ENCODE measurements at regions not wholly inside any gene's neighbourhood (a gene's known extent, or its start where the extent isn't known, plus 50 kb on each side); places are given as distances from the start of the nearest gene placed in this dataset.

DNA sequence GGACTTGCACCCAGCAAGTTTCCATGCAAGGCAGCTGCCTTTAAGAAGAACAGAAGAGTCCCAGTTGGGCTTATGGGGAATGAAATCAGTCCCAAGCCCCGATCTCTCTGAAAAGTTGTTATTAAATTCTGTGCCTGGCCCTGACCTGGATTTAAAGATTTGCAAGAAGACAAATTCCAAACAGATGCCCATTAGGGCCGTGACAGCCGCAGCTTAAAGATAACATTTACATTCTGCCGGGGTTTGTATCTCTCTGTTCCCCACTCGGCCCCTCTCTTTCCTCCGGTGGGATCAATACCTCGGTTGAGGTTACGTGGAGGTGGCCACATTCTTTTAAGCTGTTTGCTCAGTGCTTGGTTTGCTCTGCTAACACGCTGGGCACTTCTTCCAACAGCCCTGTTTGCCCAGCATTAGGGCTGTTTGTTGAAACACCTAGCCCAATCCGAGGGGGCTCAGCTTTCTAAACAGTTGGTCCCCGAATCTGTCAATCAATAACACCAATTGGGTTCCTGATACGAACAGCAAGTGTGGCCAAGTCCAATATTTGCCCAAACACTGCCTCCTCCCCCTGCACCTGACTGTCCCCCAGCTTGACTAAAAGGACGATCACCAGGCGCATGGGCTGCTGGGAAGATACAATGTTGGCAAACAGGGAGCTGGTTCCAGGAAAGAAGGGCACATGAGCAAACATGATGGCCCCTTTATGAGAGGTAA, 108.6 kb downstream of the RPLP1 start:
- no peaks in the 10 kb centered on the region for H3K36me3 ChIP-seq (ENCODE audit: control insufficient read depth in 4 of 4, insufficient read depth in 3 of 4, low read depth in 1 of 4, low read length in 3 of 4)
- peak overlapping the region in 2 of 3 donors; percentile 14 to 42 for H3K4me3 ChIP-seq (ENCODE audit: low read depth in 1 of 3, low read length in 3 of 3)
- peak; percentile 26 for TF ChIP-seq NR2F2 (IDR thresholded peaks at IDR 0.05)
- TF ChIP-seq EGR1 (IDR thresholded peaks at IDR 0.05; ENCODE audit: low read depth in 2 of 2), result peak in 1 of 2 donors; percentile 40
- peak; percentile 31 for TF ChIP-seq HNF4G (IDR thresholded peaks at IDR 0.05)
- TF ChIP-seq REST (IDR thresholded peaks at IDR 0.05), result peak; percentile 80
- TF ChIP-seq MAX (IDR thresholded peaks at IDR 0.05), result peak; percentile 88
- TF ChIP-seq GABPA (IDR thresholded peaks at IDR 0.05 in 1 of 2, conservative IDR thresholded peaks at IDR 0.05 in 1 of 2), result peak in 1 of 2 donors; percentile 31
- TF ChIP-seq SP1 (IDR thresholded peaks at IDR 0.05), result peak; percentile 90
- peak; percentile 35 to 83 for TF ChIP-seq JUND (IDR thresholded peaks at IDR 0.05)
- TF ChIP-seq FOXA1 (IDR thresholded peaks at IDR 0.05), result peak; percentile 93
- peak; percentile 91 for TF ChIP-seq ZBTB33 (IDR thresholded peaks at IDR 0.05)
- TF ChIP-seq, protein P1, sequence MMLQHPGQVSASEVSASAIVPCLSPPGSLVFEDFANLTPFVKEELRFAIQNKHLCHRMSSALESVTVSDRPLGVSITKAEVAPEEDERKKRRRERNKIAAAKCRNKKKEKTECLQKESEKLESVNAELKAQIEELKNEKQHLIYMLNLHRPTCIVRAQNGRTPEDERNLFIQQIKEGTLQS (IDR thresholded peaks at IDR 0.05), result no peak
- peak; percentile 92 for TF ChIP-seq YY1 (IDR thresholded peaks at IDR 0.05)
- peak; percentile 79 to 91 for TF ChIP-seq HNF4A (conservative IDR thresholded peaks at IDR 0.05)
- no peak for TF ChIP-seq TAF1 (conservative IDR thresholded peaks at IDR 0.05)
- peak; percentile 94 for TF ChIP-seq FOXA2 (IDR thresholded peaks at IDR 0.05)
- peak; percentile 84 to 98 for TF ChIP-seq RXRA (IDR thresholded peaks at IDR 0.05)
- TF ChIP-seq RAD21 (IDR thresholded peaks at IDR 0.05), result peak; percentile 40
- TF ChIP-seq, protein P2, sequence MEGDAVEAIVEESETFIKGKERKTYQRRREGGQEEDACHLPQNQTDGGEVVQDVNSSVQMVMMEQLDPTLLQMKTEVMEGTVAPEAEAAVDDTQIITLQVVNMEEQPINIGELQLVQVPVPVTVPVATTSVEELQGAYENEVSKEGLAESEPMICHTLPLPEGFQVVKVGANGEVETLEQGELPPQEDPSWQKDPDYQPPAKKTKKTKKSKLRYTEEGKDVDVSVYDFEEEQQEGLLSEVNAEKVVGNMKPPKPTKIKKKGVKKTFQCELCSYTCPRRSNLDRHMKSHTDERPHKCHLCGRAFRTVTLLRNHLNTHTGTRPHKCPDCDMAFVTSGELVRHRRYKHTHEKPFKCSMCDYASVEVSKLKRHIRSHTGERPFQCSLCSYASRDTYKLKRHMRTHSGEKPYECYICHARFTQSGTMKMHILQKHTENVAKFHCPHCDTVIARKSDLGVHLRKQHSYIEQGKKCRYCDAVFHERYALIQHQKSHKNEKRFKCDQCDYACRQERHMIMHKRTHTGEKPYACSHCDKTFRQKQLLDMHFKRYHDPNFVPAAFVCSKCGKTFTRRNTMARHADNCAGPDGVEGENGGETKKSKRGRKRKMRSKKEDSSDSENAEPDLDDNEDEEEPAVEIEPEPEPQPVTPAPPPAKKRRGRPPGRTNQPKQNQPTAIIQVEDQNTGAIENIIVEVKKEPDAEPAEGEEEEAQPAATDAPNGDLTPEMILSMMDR (IDR thresholded peaks at IDR 0.05; ENCODE audit: low read depth, low read length, missing input control), result no peak
- peak overlapping the region; percentile 43 to 49 for H3K9ac ChIP-seq (ENCODE audit: low read depth in 1 of 2, low read length in 2 of 2)
- peaks cover 17 to 83% (median 59%) of the 10 kb centered on the region in 4 donors for H3K4me1 ChIP-seq (ENCODE audit: control insufficient read depth in 4 of 4, insufficient read depth in 4 of 4, low read length in 3 of 4)
- DNase-seq (ENCODE audit: low spot score), result peak; percentile 40
- 25% methylated on average over 14 of the region's 14 CpGs for WGBS
- H3K27me3 ChIP-seq (ENCODE audit: control insufficient read depth in 4 of 4, insufficient read depth in 4 of 4, low read length in 3 of 4), result no peaks in the 10 kb centered on the region
- H3K27ac ChIP-seq (ENCODE audit: low read depth in 1 of 2, low read length in 2 of 2), result peak overlapping the region; percentile 90 to 94
- no peaks in the 10 kb centered on the region for H3K9me3 ChIP-seq (ENCODE audit: control insufficient read depth in 4 of 4, low read length in 3 of 4)

Measured in liver (tissue), 8 donors.